Kasumi-1 (cell line): ENCODE measurements at regions not wholly inside any gene's neighbourhood (a gene's known extent, or its start where the extent isn't known, plus 50 kb on each side); places are given as distances from the start of the nearest gene placed in this dataset.
"Not testable (repeated sequence)": the region's sequence is repeated elsewhere in the genome, so short reads cannot be mapped to it uniquely, and the experiment has no call there.

Source experiments
- DNase-seq, 2 experiments: peaks; one replicate each; lab custom pipeline; 2025; lab: John Stamatoyannopoulos, UW

GRCh38 chrX:41982953-41983352 is 59.6 kb upstream of the CASK start:
- DNase-seq: peak in 1 of 2 experiments; percentile 1

DNA sequence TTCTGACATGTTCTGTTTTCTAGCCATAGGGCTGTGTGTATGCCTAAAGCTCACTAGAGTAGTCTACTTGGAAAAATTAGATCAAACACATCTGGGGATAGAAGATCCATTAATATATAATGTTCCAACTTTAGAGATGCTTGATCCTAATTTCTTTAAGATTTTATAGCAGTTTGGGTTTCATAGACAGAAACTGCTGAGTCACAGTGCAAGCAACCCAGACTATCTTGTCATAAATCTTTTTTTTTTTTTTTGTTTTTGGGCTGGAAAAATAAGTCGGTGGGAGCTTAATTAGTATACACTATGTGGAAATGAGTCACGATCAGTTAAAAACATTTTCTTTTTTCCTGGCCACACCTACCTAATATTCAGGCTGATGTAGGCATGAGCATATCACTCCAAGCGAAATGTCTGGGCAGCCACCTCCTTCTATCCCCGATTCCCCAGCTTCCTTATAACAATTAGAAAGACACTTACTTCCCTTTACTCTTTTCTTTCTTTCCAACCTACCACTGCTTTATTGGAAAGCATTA is 58.2 kb upstream of the CASK start:
- DNase-seq: no peak

- not testable (repeated sequence) for DNase-seq
These were observed 51.3 kb upstream of the CASK start for GRCh38 chrX:41974677-41975076.

DNA sequence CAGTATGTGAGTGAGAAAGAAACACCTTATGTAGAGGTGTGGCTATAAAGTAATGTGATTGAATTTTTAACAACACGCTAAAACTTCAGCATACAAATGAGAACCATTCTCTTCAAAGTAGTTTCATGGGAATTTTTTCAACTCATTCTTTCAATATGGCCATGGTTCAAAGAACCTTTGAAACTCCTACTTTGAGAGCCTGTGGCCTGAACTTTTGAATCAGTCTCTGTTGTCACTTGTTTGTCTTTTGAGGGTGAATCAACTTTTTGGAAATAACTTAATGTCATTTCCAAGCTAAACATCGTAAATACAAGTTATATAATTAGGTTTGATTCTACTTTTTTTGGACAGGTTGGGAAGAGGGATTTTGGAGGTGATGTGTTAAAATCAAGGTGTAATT is 49.9 kb upstream of the CASK start:
- DNase-seq: no peak
